ENCODE measurements at regions not wholly inside any gene's neighbourhood (a gene's known extent, or its start where the extent isn't known, plus 50 kb on each side); places are given as distances from the start of the nearest gene placed in this dataset.

GRCh38 chr2:17302281-17302680 lies 216.0 kb downstream of the RAD51AP2 start:
- Histone ChIP-seq H3K4me1 (ENCODE audit: control insufficient read depth in 1 of 2, insufficient read depth in 2 of 2, low read length in 2 of 2) (peaks cover 0 to 13% of the 10 kb centered on the region in 2 experiments; a peak in 1 of 4 replicates), H3K36me3 (ENCODE audit: control insufficient read depth in 1 of 2, insufficient read depth in 2 of 2, low read length in 2 of 2) (no peaks in the 10 kb centered on the region), H3K79me2 (ENCODE audit: insufficient read depth, low read length) (no peaks in the 10 kb centered on the region), H3K9me3 (ENCODE audit: control insufficient read depth in 1 of 2, insufficient read depth in 1 of 2, low read depth in 1 of 2, low read length in 2 of 2) (no peaks in the 10 kb centered on the region), H3K4me2 (ENCODE audit: low read length) (no peak overlapping the region), H3K27me3 (ENCODE audit: insufficient read depth, low read length) (no peaks in the 10 kb centered on the region; the same call in 1 of the 2 replicates), H3K4me3 (replicated peaks in 1 of 2; ENCODE audit: low read depth in 1 of 2, low read length in 2 of 2) (no peak overlapping the region), H3K27ac (ENCODE audit: low read depth, low read length) (no peak overlapping the region), H3K9ac (ENCODE audit: low read length) (no peak overlapping the region), H2AFZ (ENCODE audit: low read depth, low read length, poor library complexity, severe bottlenecking) (no peak overlapping the region), H3K9me2 (ENCODE audit: insufficient read depth) (no peaks in the 10 kb centered on the region), H4K20me1 (ENCODE audit: insufficient read depth) (no peaks in the 10 kb centered on the region)
- no peak for DNase-seq (ENCODE audit: low read depth, low spot score)
- TF ChIP-seq ELF1 (IDR thresholded peaks at IDR 0.05; ENCODE audit: borderline replicate concordance, low read depth): no peak
- TF ChIP-seq MAX (IDR thresholded peaks at IDR 0.05): no peak
- no peak for TF ChIP-seq EZH2phosphoT487 (IDR thresholded peaks at IDR 0.05; ENCODE audit: borderline replicate concordance)
- no peak for TF ChIP-seq POLR2A (IDR thresholded peaks at IDR 0.05; ENCODE audit: borderline replicate concordance, extremely low read depth, insufficient read depth, insufficient read length)
- TF ChIP-seq REST (IDR thresholded peaks at IDR 0.05; ENCODE audit: low read depth): no peak
- no peak for TF ChIP-seq RAD21 (IDR thresholded peaks at IDR 0.05; ENCODE audit: low read depth)
- TF ChIP-seq CEBPB (IDR thresholded peaks at IDR 0.05; ENCODE audit: low read depth): no peak
- no peak for TF ChIP-seq ZBTB33 (IDR thresholded peaks at IDR 0.05; ENCODE audit: extremely low read depth, insufficient replicate concordance, low read length)
- TF ChIP-seq ZNF274 (IDR thresholded peaks at IDR 0.05; ENCODE audit: low read depth, low read length): no peak
- no peak for TF ChIP-seq SRF (IDR thresholded peaks at IDR 0.05; ENCODE audit: low read depth)
- no peak for TF ChIP-seq ATF3 (IDR thresholded peaks at IDR 0.05)
- TF ChIP-seq EZH2 (IDR thresholded peaks at IDR 0.05): no peak
- TF ChIP-seq POLR2AphosphoS5 (IDR thresholded peaks at IDR 0.05; ENCODE audit: low read depth, low read length): no peak
- no peak for TF ChIP-seq SIN3A (IDR thresholded peaks at IDR 0.05; ENCODE audit: low read depth)
- intact Hi-C loops (cut with micrococcal nuclease): no loop called here
- no peak for ATAC-seq
- POLR2A ChIA-PET: no interaction called here
- no TSS peak for BruUV-seq (replicated peaks)
- RAD21 ChIA-PET (ENCODE audit: low non-redundant PET in 1 of 2, low total read pairs in 2 of 2, uncharacterized antibody in 2 of 2, unreplicated experiment in 2 of 2): no interaction called here
- CTCF ChIA-PET: no interaction called here

Data from HCT116 (cell line).